ENCODE measurements at regions not wholly inside any gene's neighbourhood (a gene's known extent, or its start where the extent isn't known, plus 50 kb on each side); places are given as distances from the start of the nearest gene placed in this dataset.

DNA sequence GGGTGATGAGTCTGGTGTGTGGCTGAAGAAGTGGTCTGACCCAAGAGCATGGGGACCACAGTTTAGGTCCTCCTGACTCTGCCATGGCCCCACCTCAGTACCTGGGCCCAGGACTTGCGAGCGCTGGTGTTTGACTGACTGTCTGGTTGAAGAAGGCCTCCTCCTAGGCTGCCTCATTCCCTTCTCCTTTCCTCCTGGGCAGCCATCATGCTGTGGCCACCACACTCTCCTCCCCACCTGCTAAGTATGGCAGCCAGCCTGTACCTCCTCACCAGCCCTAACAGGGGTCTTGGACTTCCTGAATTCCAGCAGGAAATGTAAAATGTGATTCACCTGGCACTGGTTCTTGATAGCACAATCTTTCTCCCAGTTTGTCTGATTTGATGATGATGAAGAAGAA lies 156.8 kb upstream of the GPR26 start:
- Histone ChIP-seq H3K4me2 (ENCODE audit: low read depth, low read length) (no peak overlapping the region), H3K79me2 (ENCODE audit: insufficient read depth, low read length) (no peaks in the 10 kb centered on the region), H3K4me3 (replicated peaks in 1 of 3; ENCODE audit: insufficient read depth in 1 of 3, low read depth in 2 of 3, low read length in 3 of 3) (no peak overlapping the region), H3K27me3 (ENCODE audit: control insufficient read depth in 1 of 2, insufficient read depth in 2 of 2, low read length in 2 of 2) (peaks cover 0 to 1% of the 10 kb centered on the region in 2 experiments; a peak in 2 of 5 replicates), H3K27ac (ENCODE audit: extremely low read length, insufficient read depth, low read length) (no peak overlapping the region), H3K36me3 (replicated peaks in 1 of 2; ENCODE audit: control insufficient read depth in 1 of 2, insufficient read depth in 2 of 2, low read length in 2 of 2) (no peaks in the 10 kb centered on the region), H3K4me1 (ENCODE audit: insufficient read depth, low read length) (no peaks in the 10 kb centered on the region), H4K20me1 (ENCODE audit: insufficient read depth, low read length) (no peaks in the 10 kb centered on the region), H2AFZ (ENCODE audit: low read length) (no peak overlapping the region), H3K9me3 (ENCODE audit: low read length) (no peaks in the 10 kb centered on the region), H3K9ac (ENCODE audit: insufficient read depth, low read depth, low read length) (no peak overlapping the region)
- FAIRE-seq: no peak
- no peak for DNase-seq (ENCODE audit: low spot score)
- TF ChIP-seq PHF8 (CRISPR knock-in tag; IDR thresholded peaks at IDR 0.05) (no peak), ZNF253 (CRISPR knock-in tag; IDR thresholded peaks at IDR 0.05; ENCODE audit: borderline replicate concordance) (no peak), ZNF264 (CRISPR knock-in tag; IDR thresholded peaks at IDR 0.05) (no peak), TOPORS (CRISPR knock-in tag; IDR thresholded peaks at IDR 0.05) (no peak), SP140L (CRISPR knock-in tag; IDR thresholded peaks at IDR 0.05; ENCODE audit: borderline replicate concordance) (no peak), EZH2 (conservative IDR thresholded peaks at IDR 0.05; ENCODE audit: low read depth, low read length) (no peak), MATR3 (CRISPR knock-in tag; IDR thresholded peaks at IDR 0.05) (no peak), NCOR1 (IDR thresholded peaks at IDR 0.05; ENCODE audit: borderline replicate concordance, low read length) (no peak), MZF1 (CRISPR knock-in tag; IDR thresholded peaks at IDR 0.05; ENCODE audit: borderline replicate concordance) (no peak), SOX5 (CRISPR knock-in tag; IDR thresholded peaks at IDR 0.05; ENCODE audit: borderline replicate concordance) (no peak)
- TF ChIP-seq, protein P1, sequence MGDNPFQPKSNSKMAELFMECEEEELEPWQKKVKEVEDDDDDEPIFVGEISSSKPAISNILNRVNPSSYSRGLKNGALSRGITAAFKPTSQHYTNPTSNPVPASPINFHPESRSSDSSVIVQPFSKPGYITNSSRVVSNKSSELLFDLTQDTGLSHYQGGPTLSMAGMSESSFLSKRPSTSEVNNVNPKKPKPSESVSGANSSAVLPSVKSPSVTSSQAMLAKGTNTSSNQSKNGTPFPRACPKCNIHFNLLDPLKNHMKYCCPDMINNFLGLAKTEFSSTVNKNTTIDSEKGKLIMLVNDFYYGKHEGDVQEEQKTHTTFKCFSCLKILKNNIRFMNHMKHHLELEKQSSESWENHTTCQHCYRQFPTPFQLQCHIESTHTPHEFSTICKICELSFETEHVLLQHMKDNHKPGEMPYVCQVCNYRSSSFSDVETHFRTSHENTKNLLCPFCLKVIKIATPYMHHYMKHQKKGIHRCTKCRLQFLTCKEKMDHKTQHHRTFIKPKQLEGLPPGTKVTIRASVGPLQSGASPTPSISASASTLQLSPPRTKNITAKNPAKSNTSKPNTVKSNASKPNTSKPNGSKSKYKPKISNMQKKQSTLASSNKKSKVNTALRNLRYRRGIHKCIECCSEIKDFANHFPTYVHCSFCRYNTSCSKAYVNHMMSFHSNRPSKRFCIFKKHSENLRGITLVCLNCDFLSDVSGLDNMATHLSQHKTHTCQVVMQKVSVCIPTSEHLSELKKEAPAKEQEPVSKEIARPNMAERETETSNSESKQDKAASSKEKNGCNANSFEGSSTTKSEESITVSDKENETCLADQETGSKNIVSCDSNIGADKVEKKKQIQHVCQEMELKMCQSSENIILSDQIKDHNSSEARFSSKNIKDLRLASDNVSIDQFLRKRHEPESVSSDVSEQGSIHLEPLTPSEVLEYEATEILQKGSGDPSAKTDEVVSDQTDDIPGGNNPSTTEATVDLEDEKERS (CRISPR knock-in tag; IDR thresholded peaks at IDR 0.05): no peak
- TF ChIP-seq, protein P2, sequence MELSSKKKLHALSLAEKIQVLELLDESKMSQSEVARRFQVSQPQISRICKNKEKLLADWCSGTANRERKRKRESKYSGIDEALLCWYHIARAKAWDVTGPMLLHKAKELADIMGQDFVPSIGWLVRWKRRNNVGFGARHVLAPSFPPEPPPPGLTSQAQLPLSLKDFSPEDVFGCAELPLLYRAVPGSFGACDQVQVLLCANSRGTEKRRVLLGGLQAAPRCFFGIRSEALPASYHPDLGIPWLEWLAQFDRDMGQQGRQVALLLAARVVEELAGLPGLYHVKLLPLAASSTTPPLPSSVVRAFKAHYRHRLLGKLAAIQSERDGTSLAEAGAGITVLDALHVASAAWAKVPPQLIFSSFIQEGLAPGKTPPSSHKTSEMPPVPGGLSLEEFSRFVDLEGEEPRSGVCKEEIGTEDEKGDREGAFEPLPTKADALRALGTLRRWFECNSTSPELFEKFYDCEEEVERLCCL (CRISPR knock-in tag; IDR thresholded peaks at IDR 0.05; ENCODE audit: borderline replicate concordance): no peak
- ChIA-PET POLR2A (no interaction called here), CTCF (ENCODE audit: low intra/inter-chr PET ratio, low total read pairs) (no interaction called here)
- BruUV-seq (replicated peaks): no TSS peak
- no peak for ATAC-seq
- in situ Hi-C loops (cut with HindIII; ENCODE audit: extremely low pct_ligation_motif_present, low pct_unique_long_range_greater_than_20kb) (no loop called here), intact Hi-C loops (cut with micrococcal nuclease; ENCODE audit: unreplicated experiment) (no loop called here)
- WGBS (ENCODE audit: low lambda C conversion rate): no CpG with 5 or more reads among the region's 2 CpGs

Measured in HepG2 (cell line).